ENCODE measurements at regions not wholly inside any gene's neighbourhood (a gene's known extent, or its start where the extent isn't known, plus 50 kb on each side); places are given as distances from the start of the nearest gene placed in this dataset.

- TF ChIP-seq CTCF (conservative IDR thresholded peaks at IDR 0.05; ENCODE audit: low read depth in 2 of 2) (no peak), REST (IDR thresholded peaks at IDR 0.05; ENCODE audit: unreplicated experiment) (no peak), POLR2AphosphoS5 (IDR thresholded peaks at IDR 0.05; ENCODE audit: low read depth) (no peak), EZH2 (IDR thresholded peaks at IDR 0.05; ENCODE audit: low read depth, unreplicated experiment) (no peak), CREB1 (CRISPR knock-in tag; IDR thresholded peaks at IDR 0.05; ENCODE audit: low read depth) (no peak)
These were observed 182.9 kb upstream of the RFX3 start for GRCh38 chr9:3708751-3709150.
